Cardiac fibroblast (primary cell): ENCODE measurements at regions not wholly inside any gene's neighbourhood (a gene's known extent, or its start where the extent isn't known, plus 50 kb on each side); places are given as distances from the start of the nearest gene placed in this dataset.
"Not testable (repeated sequence)": the region's sequence is repeated elsewhere in the genome, so short reads cannot be mapped to it uniquely, and the experiment has no call there.

ENCODE experiments used
- DNase-seq, 2 donors: peaks; one replicate each; pipeline versions ENCODE4 v3.0.0 to v3.0.0-alpha.2; 2010; ENCODE audit warnings: low read depth in 2 of 2
- H3K4me3 ChIP-seq, 2 donors: replicated peaks in 1 of 2; 1 replicate in 1 of 2; 2 replicates in 1 of 2; pipeline ENCODE4 v1.5.1; 2011; ENCODE audit warnings: low read depth in 2 of 2, low read length in 2 of 2, mild to moderate bottlenecking in 2 of 2, moderate library complexity in 1 of 2
- TF ChIP-seq, protein P1 (sequence below): IDR thresholded peaks from one replicate; pipeline ENCODE4 v1.5.1; 2011; ENCODE audit warnings: low read depth, mild to moderate bottlenecking, low read length, inconsistent platforms

DNA sequence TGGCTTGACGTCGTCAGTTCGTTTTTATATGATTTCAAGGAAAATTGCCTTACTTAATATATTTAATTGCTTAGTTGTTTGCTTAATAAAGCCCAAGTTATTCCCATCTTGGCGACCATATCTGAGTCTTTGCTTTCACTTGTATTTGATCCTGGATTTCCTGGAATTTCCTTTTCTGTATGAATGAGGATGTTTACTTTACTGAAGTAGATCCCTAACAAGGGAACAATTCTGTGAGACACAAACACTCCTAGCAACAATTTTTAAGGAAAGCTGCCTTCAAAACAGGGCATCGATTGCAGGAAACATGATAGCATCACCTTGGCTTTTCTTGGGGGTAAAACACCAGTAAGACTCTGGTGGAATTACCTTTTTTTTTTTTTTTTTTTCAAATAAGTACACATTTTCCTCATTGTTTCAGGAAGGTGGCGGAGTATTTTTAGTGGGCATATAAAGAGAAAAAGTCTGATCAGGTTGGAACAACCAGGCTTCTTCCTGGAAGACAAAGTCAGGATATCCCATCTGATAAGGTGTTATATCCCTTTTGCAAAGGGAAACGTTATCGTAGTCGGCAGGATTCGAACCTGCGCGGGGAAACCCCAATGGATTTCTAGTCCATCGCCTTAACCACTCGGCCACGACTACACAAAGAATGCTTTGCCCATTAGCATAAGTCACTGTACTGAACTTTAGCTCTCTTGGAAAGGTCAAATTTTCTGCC is 68.5 kb upstream of the ZNF184 start:
- DNase-seq = peak in 1 of 2 donors; percentile 71
- H3K4me3 ChIP-seq = no peak overlapping the region
- TF ChIP-seq, protein P1, sequence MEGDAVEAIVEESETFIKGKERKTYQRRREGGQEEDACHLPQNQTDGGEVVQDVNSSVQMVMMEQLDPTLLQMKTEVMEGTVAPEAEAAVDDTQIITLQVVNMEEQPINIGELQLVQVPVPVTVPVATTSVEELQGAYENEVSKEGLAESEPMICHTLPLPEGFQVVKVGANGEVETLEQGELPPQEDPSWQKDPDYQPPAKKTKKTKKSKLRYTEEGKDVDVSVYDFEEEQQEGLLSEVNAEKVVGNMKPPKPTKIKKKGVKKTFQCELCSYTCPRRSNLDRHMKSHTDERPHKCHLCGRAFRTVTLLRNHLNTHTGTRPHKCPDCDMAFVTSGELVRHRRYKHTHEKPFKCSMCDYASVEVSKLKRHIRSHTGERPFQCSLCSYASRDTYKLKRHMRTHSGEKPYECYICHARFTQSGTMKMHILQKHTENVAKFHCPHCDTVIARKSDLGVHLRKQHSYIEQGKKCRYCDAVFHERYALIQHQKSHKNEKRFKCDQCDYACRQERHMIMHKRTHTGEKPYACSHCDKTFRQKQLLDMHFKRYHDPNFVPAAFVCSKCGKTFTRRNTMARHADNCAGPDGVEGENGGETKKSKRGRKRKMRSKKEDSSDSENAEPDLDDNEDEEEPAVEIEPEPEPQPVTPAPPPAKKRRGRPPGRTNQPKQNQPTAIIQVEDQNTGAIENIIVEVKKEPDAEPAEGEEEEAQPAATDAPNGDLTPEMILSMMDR = no peak

DNA sequence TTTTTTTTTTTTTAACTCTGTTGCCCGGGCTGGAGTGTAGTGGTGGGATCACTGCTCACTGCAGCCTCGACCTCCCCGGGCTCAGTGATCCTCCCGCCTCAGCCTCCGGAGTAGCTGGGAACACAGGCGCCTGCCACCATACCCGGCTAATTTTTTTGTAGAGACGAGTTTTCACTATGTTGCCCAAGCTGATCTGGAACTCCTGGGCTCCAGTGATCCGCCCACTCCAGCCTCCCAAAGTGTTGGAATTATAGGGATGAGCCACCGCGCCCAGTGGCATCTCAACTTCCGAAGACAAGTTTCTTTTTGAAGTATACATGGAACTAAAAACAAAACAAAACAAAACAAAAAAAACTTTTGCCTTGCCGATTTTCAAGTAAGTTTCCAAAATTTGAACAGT is 66.6 kb upstream of the ZNF184 start:
- TF ChIP-seq, protein P1 = no peak
- H3K4me3 ChIP-seq = no peak overlapping the region
- DNase-seq = no peak

DNA sequence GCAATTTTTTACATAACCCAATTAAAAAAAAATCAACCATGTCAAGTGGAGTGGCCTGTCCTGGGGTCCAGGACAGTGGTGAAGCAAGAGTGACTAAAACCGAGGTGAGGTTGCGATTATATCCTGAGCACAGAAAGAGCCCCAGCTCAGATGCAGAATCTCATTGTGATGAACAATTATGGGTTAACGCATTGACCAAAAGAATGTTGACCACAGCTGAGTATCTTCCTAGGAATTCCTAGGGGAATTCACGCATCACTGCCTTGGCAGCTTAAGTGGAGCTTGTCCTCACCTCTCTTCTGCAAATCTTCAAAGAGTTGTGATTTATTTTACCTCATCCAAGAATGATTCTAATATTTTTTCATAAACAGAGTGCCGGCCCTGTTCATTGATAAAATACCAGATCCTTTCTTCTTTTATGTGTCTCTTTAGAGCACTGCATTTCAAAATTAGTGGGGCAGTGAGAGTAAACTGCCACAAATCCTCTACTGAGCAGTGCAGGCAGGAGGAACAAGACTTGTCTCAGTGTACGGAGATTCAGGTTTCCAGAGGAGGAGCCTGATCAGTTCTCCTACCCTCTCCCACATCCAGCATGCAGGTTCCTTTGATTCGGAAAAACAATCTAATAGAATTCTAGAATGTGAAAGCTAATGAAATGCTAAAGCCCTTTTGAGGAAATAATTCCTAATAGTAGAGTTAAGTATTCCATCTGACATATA is 60.1 kb upstream of the ZNF184 start:
- peak; percentile 13 to 64 for DNase-seq
- TF ChIP-seq, protein P1 = no peak

DNA sequence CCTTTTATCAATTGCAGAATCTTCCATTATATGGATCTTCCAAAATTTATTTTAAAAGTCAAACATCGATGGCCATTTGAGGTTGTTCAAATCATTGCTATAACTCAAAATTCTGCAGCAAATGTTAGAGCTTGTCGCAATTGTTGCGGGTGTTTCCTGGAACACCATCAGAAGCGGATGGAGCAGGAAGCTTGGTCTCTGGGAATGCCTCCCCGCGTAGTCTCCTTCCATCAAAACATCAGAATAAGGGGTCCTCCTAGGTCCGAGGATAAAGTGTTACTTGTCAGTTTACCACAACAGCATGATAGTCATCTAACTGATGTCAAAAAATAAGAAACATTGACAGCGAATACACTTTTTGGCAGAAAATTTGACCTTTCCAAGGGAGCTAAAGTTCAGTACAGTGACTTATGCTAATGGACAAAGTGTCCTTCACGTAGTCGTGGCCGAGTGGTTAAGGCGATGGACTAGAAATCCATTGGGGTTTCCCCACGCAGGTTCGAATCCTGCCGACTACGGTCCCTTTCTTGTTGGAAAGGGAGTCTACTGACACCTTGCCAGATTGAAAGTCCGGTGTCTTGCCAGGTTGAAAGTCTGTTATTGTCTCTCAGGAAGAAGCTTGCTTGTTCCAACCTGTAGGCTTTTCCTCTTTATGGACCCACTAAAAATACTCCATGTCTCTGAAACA is 59.0 kb upstream of the ZNF184 start:
- TF ChIP-seq, protein P1 = no peak
- DNase-seq = peak in 1 of 2 donors; percentile 11
- no peak overlapping the region for H3K4me3 ChIP-seq

More for the DNA sequence above, 60.1 kb upstream of the ZNF184 start:
- H3K4me3 ChIP-seq = no peak overlapping the region

DNA sequence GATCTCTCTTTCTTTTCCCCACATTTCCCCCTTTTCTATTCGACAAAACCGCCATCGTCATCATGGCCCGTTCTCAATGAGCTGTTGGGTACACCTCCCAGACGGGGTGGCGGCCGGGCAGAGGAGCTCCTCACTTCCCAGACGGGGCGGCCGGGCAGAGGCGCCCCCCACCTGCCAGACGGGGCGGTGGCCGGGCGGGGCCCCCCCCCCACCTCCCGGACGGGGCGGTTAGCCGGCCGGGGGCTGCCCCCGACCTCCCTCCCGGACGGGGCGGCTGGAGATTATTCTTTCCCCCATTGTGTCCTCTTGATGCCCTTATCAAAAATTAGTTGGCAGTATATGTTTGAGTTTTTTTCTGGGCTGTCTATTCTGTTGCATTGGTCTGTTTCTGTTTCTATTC is 56.9 kb upstream of the ZNF184 start:
- not testable (repeated sequence) for DNase-seq, H3K4me3 ChIP-seq

DNA sequence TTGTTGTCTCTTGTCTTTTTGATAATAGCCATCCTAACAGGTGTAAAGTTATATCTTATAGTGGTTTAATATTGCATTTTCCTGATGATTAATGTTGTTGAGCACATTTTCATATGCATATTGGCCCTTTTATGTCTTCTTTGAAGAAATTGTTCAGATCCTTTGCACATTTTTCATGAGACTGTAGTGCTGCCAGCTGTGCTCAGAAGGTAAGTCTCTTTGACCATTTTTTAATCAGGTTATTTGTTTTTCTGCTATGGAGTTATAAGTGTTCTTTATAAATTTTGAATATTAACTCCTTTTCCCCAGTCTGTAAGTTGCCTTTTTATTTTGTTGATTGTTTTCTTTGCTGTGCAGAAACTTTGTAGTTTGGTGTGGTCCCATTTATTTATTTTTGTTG is 55.8 kb upstream of the ZNF184 start:
- no peak overlapping the region for H3K4me3 ChIP-seq
- TF ChIP-seq, protein P1 = no peak
- DNase-seq = no peak
